KMS-11 (cell line): ENCODE measurements at regions not wholly inside any gene's neighbourhood (a gene's known extent, or its start where the extent isn't known, plus 50 kb on each side); places are given as distances from the start of the nearest gene placed in this dataset.

Experiments
- H2AFZ ChIP-seq: fragments of 200-600 bp; sonication (generic); 2 replicates; pipeline ENCODE4 v1.6.1; 2016; ENCODE audit warnings: antibody characterized with exemption, mixed run types, low read depth
- H3K27ac ChIP-seq: fragments of 200-600 bp; sonication (generic); 2 replicates; pipeline ENCODE4 v1.6.1; 2016; ENCODE audit warnings: mild to moderate bottlenecking, mixed run types
- H3K27me3 ChIP-seq: fragments of 200-600 bp; sonication (generic); 2 replicates; pipeline ENCODE4 v1.6.1; 2017; ENCODE audit warnings: mild to moderate bottlenecking, low read depth, mixed run types, moderate library complexity; ENCODE audit not compliant: insufficient read depth
- H3K36me3 ChIP-seq: fragments of 200-600 bp; sonication (generic); 2 replicates; pipeline ENCODE4 v1.6.1; 2017; ENCODE audit warnings: mild to moderate bottlenecking, mixed run types; ENCODE audit not compliant: insufficient read depth
- H3K4me1 ChIP-seq: fragments of 200-600 bp; sonication (generic); 2 replicates; pipeline ENCODE4 v1.6.1; 2016; ENCODE audit warnings: mild to moderate bottlenecking, low read depth, mixed run types; ENCODE audit not compliant: poor library complexity, severe bottlenecking
- H3K4me2 ChIP-seq: fragments of 200-600 bp; sonication (generic); 2 replicates; pipeline ENCODE4 v1.7.0; 2016; ENCODE audit warnings: mild to moderate bottlenecking, mixed run types
- H3K4me3 ChIP-seq: fragments of 200-600 bp; sonication (generic); IDR thresholded peaks from 2 replicates; pipeline ENCODE4 v1.6.1; 2017; ENCODE audit warnings: low read depth, low read length, mixed read lengths; ENCODE audit not compliant: insufficient read depth
- H3K79me2 ChIP-seq: fragments of 200-600 bp; sonication (generic); 2 replicates; pipeline ENCODE4 v1.6.1; 2016; ENCODE audit warnings: low read depth, mixed run types; ENCODE audit not compliant: insufficient read depth
- H3K9ac ChIP-seq: fragments of 200-600 bp; sonication (generic); 2 replicates; pipeline ENCODE4 v1.6.1; 2016; ENCODE audit warnings: mild to moderate bottlenecking, mixed run types
- H4K20me1 ChIP-seq: fragments of 200-600 bp; sonication (generic); 2 replicates; pipeline ENCODE4 v1.6.1; 2016; ENCODE audit warnings: mild to moderate bottlenecking, mixed run types; ENCODE audit not compliant: insufficient read depth
- CTCF ChIP-seq: fragments of 200-600 bp; sonication (generic); conservative IDR thresholded peaks from 2 replicates; pipeline ENCODE4 v1.6.1; 2017; ENCODE audit warnings: low read depth, mild to moderate bottlenecking, antibody characterized with exemption, low read length, moderate library complexity, mixed read lengths

GRCh38 chr3:167887096-167887495 lies 151.6 kb downstream of the SERPINI1 start:
- H3K9ac ChIP-seq: no peak overlapping the region
- no peaks in the 10 kb centered on the region for H3K36me3 ChIP-seq
- no peak overlapping the region for H3K4me2 ChIP-seq
- H3K27me3 ChIP-seq: no peaks in the 10 kb centered on the region
- no peak for TF ChIP-seq CTCF
- no peak overlapping the region for H2AFZ ChIP-seq
- no peaks in the 10 kb centered on the region for H3K79me2 ChIP-seq
- H3K4me1 ChIP-seq: peaks cover 10% of the 10 kb centered on the region
- H3K4me3 ChIP-seq: no peak overlapping the region
- no peak overlapping the region for H3K27ac ChIP-seq
- no peaks in the 10 kb centered on the region for H4K20me1 ChIP-seq

- Histone ChIP-seq H2AFZ (no peak overlapping the region), H3K4me3 (no peak overlapping the region), H3K36me3 (no peaks in the 10 kb centered on the region), H3K27me3 (no peaks in the 10 kb centered on the region), H3K9ac (no peak overlapping the region), H3K4me1 (peaks cover 14% of the 10 kb centered on the region), H3K4me2 (no peak overlapping the region), H4K20me1 (no peaks in the 10 kb centered on the region), H3K79me2 (no peaks in the 10 kb centered on the region), H3K27ac (no peak overlapping the region)
- no peak for TF ChIP-seq CTCF
Observed at GRCh38 chr3:167886690-167887089, 151.2 kb downstream of the SERPINI1 start.

GRCh38 chr3:167885277-167885676 lies 149.8 kb downstream of the SERPINI1 start:
- H3K4me1 ChIP-seq: peaks cover 14% of the 10 kb centered on the region
- no peaks in the 10 kb centered on the region for H4K20me1 ChIP-seq
- no peak overlapping the region for H3K4me2 ChIP-seq
- no peak overlapping the region for H3K9ac ChIP-seq
- TF ChIP-seq CTCF: no peak
- H3K36me3 ChIP-seq: no peaks in the 10 kb centered on the region
- H3K4me3 ChIP-seq: no peak overlapping the region
- no peaks in the 10 kb centered on the region for H3K27me3 ChIP-seq
- no peak overlapping the region for H2AFZ ChIP-seq
- H3K79me2 ChIP-seq: no peaks in the 10 kb centered on the region
- H3K27ac ChIP-seq: no peak overlapping the region

GRCh38 chr3:167884481-167884880 lies 149.0 kb downstream of the SERPINI1 start:
- peaks cover 14% of the 10 kb centered on the region for H3K4me1 ChIP-seq
- no peak overlapping the region for H3K9ac ChIP-seq
- H3K4me2 ChIP-seq: no peak overlapping the region
- H3K27ac ChIP-seq: no peak overlapping the region
- H3K27me3 ChIP-seq: no peaks in the 10 kb centered on the region
- H3K79me2 ChIP-seq: no peaks in the 10 kb centered on the region
- H3K36me3 ChIP-seq: no peaks in the 10 kb centered on the region
- TF ChIP-seq CTCF: no peak
- H4K20me1 ChIP-seq: no peaks in the 10 kb centered on the region
- no peak overlapping the region for H2AFZ ChIP-seq
- H3K4me3 ChIP-seq: no peak overlapping the region
